Upper lobe of right lung (tissue), 1 donor: ENCODE measurements at regions not wholly inside any gene's neighbourhood (a gene's known extent, or its start where the extent isn't known, plus 50 kb on each side); places are given as distances from the start of the nearest gene placed in this dataset.

Source experiments
- ATAC-seq: fragments of 200-7000 bp; cut with Tn5 transposase; one replicate; pipeline ENCODE4 v1.9.1; 2020; ENCODE audit warnings: mild to moderate bottlenecking, moderate library complexity
- DNase-seq: peaks from one replicate; pipeline ENCODE4 v3.0.0-alpha.2; 2020
- H3K27ac ChIP-seq: fragments of 200-600 bp; one replicate; pipeline ENCODE4 v1.8.0; 2022
- H3K27me3 ChIP-seq: fragments of 200-600 bp; one replicate; pipeline ENCODE4 v1.8.0; 2022; ENCODE audit warnings: mild to moderate bottlenecking
- H3K36me3 ChIP-seq: fragments of 200-600 bp; one replicate; pipeline ENCODE4 v1.8.0; 2022
- H3K4me1 ChIP-seq: fragments of 200-600 bp; one replicate; pipeline ENCODE4 v1.8.0; 2022
- H3K4me3 ChIP-seq: fragments of 200-600 bp; one replicate; pipeline ENCODE4 v1.8.0; 2022; ENCODE audit warnings: mild to moderate bottlenecking
- H3K9me3 ChIP-seq: fragments of 200-600 bp; one replicate; pipeline ENCODE4 v1.8.0; 2022
- CTCF ChIP-seq: fragments of 200-600 bp; IDR thresholded peaks from one replicate; pipeline ENCODE4 v1.8.0; 2022; ENCODE audit warnings: antibody characterized with exemption
- intact Hi-C: fragments of 100-400 bp; cut with DNase I; formaldehyde crosslinking; loops from one replicate; pipeline ENCODE4 v1.11.0; 2022
- donor health status: DM: no; HTN: yes; CAD: no; lungs with severe emphysema.

GRCh38 chr6:55664591-55665587, 85.9 kb upstream of the HMGCLL1 start:
- H3K36me3 ChIP-seq: no peaks in the 10 kb centered on the region
- H3K4me3 ChIP-seq: no peak overlapping the region
- H3K27ac ChIP-seq: no peak overlapping the region
- no peak for TF ChIP-seq CTCF
- intact Hi-C loops: no loop called here
- ATAC-seq: no peak
- no peaks in the 10 kb centered on the region for H3K4me1 ChIP-seq
- H3K9me3 ChIP-seq: no peaks in the 10 kb centered on the region
- no peak for DNase-seq
- H3K27me3 ChIP-seq: no peaks in the 10 kb centered on the region

- no peaks in the 10 kb centered on the region for H3K4me1 ChIP-seq
- H3K9me3 ChIP-seq: no peaks in the 10 kb centered on the region
- no peak overlapping the region for H3K4me3 ChIP-seq
- TF ChIP-seq CTCF: no peak
- ATAC-seq: no peak
- no peaks in the 10 kb centered on the region for H3K27me3 ChIP-seq
- no peak for DNase-seq
- no peaks in the 10 kb centered on the region for H3K36me3 ChIP-seq
- intact Hi-C loops: no loop called here
- no peak overlapping the region for H3K27ac ChIP-seq
These were observed 84.9 kb upstream of the HMGCLL1 start for GRCh38 chr6:55663914-55664313.

- H3K4me3 ChIP-seq: no peak overlapping the region
- intact Hi-C loops: no loop called here
- ATAC-seq: no peak
- no peak for DNase-seq
- H3K27ac ChIP-seq: no peak overlapping the region
- TF ChIP-seq CTCF: no peak
- no peaks in the 10 kb centered on the region for H3K9me3 ChIP-seq
- no peaks in the 10 kb centered on the region for H3K36me3 ChIP-seq
- no peaks in the 10 kb centered on the region for H3K27me3 ChIP-seq
- no peaks in the 10 kb centered on the region for H3K4me1 ChIP-seq
These were observed 80.3 kb upstream of the HMGCLL1 start for GRCh38 chr6:55659304-55659703.

GRCh38 chr6:55654445-55654844, 75.5 kb upstream of the HMGCLL1 start:
- ATAC-seq: no peak
- intact Hi-C loops: no loop called here

GRCh38 chr6:55652429-55652828, 73.4 kb upstream of the HMGCLL1 start:
- no peak for TF ChIP-seq CTCF
- H3K36me3 ChIP-seq: no peaks in the 10 kb centered on the region
- no peaks in the 10 kb centered on the region for H3K27me3 ChIP-seq
- H3K4me3 ChIP-seq: no peak overlapping the region
- ATAC-seq: no peak
- DNase-seq: no peak
- no peaks in the 10 kb centered on the region for H3K4me1 ChIP-seq
- no peak overlapping the region for H3K27ac ChIP-seq
- H3K9me3 ChIP-seq: no peaks in the 10 kb centered on the region
- intact Hi-C loops: no loop called here

More at GRCh38 chr6:55654445-55654844, 75.5 kb upstream of the HMGCLL1 start:
- TF ChIP-seq CTCF: no peak
- Histone ChIP-seq H3K9me3 (no peaks in the 10 kb centered on the region), H3K27ac (no peak overlapping the region), H3K4me3 (no peak overlapping the region), H3K27me3 (no peaks in the 10 kb centered on the region), H3K36me3 (no peaks in the 10 kb centered on the region), H3K4me1 (no peaks in the 10 kb centered on the region)
- DNase-seq: no peak
